GM12878 (cell line): ENCODE measurements at regions not wholly inside any gene's neighbourhood (a gene's known extent, or its start where the extent isn't known, plus 50 kb on each side); places are given as distances from the start of the nearest gene placed in this dataset.

Experiments
- ATAC-seq: fragments of 200-7000 bp; cut with Tn5 transposase; 3 replicates; pipeline ENCODE4 v1.9.1; 2020; ENCODE audit warnings: mild to moderate bottlenecking, moderate library complexity
- BruUV-seq: library from RNA; stranded (reverse); fragments of 400-500 nt; replicated peaks from 2 replicates; lab custom pipeline; 2021; lab: Mats Ljungman, UMichigan
- CTCF ChIA-PET: fragments of 300-600 bp; sonication (Branson Sonifier 250); formaldehyde crosslinking; extraction: SDS; loops from one replicate; lab custom pipeline; 2021; ENCODE audit warnings: inconsistent platforms; lab: Yijun Ruan, JAX
- POLR2A ChIA-PET: fragments of 350-600 bp; formaldehyde crosslinking; extraction: SDS; loops from one replicate; lab custom pipeline; 2021; ENCODE audit warnings: inconsistent platforms; lab: Charles Lee
- RAD21 ChIA-PET: fragments of 300-600 bp; sonication (Branson Sonifier 250); formaldehyde crosslinking; loops from one replicate; lab custom pipeline; 2023; ENCODE audit warnings: antibody characterized with exemption; ENCODE audit not compliant: unreplicated experiment; lab: Charles Lee
- SMC1A ChIA-PET: fragments of 300-600 bp; sonication (Branson Sonifier 250); formaldehyde crosslinking; loops from one replicate; lab custom pipeline; 2023; ENCODE audit not compliant: unreplicated experiment, uncharacterized antibody; lab: Charles Lee
- DNase-seq: peaks from one replicate; pipeline ENCODE4 v3.0.0-alpha.2; 2011; ENCODE audit warnings: low read depth, low spot score
- FAIRE-seq: peaks from 3 replicates; lab custom pipeline; 2011; peaks lifted over from hg19 to GRCh38; lab: Jason Lieb, UNC
- H2AFZ ChIP-seq: 2 replicates; pipeline ENCODE4 v1.6.0; 2011; ENCODE audit warnings: low read depth, low read length, control low read depth; ENCODE audit not compliant: control insufficient read depth
- H3K27ac ChIP-seq: 2 replicates; pipeline ENCODE4 v1.5.1; 2011; ENCODE audit warnings: control low read depth; ENCODE audit not compliant: control insufficient read depth, insufficient read depth
- H3K27me3 ChIP-seq, 2 experiments: replicated peaks in 1 of 2; 2 replicates each; pipeline versions ENCODE4 v1.6.0 to v1.6.1; 2011; ENCODE audit warnings: low read length in 1 of 2; ENCODE audit not compliant: control insufficient read depth in 2 of 2, insufficient read depth in 2 of 2
- H3K36me3 ChIP-seq, 2 experiments: 2 replicates each; pipeline ENCODE4 v1.5.1; 2011; ENCODE audit warnings: low read length in 1 of 2; ENCODE audit not compliant: control insufficient read depth in 2 of 2, insufficient read depth in 2 of 2
- H3K4me1 ChIP-seq: 2 replicates; pipeline ENCODE4 v1.6.1; 2011; ENCODE audit warnings: mild to moderate bottlenecking, low read length, moderate library complexity, mixed read lengths; ENCODE audit not compliant: control insufficient read depth, insufficient read depth
- H3K4me2 ChIP-seq: 2 replicates; pipeline ENCODE4 v1.6.0; 2011; ENCODE audit warnings: control low read depth; ENCODE audit not compliant: control insufficient read depth, insufficient read depth
- H3K4me3 ChIP-seq: fragments of 200-600 bp; sonication (generic); 2 replicates; pipeline ENCODE4 v1.5.1; 2016
- H3K79me2 ChIP-seq: 2 replicates; pipeline ENCODE4 v1.6.0; 2011; ENCODE audit warnings: low read length; ENCODE audit not compliant: control insufficient read depth, insufficient read depth
- H3K9ac ChIP-seq: 2 replicates; pipeline ENCODE4 v1.8.0; 2011; ENCODE audit warnings: low read length, control low read depth, mixed read lengths; ENCODE audit not compliant: control insufficient read depth, insufficient read depth
- H3K9me3 ChIP-seq: replicated peaks from 3 replicates; pipeline ENCODE4 v1.5.1; 2011; ENCODE audit warnings: mild to moderate bottlenecking, low read length; ENCODE audit not compliant: control insufficient read depth, insufficient read depth
- H4K20me1 ChIP-seq: 2 replicates; pipeline ENCODE4 v1.6.0; 2011; ENCODE audit not compliant: control insufficient read depth, insufficient read depth
- BHLHE40 ChIP-seq, 2 experiments: fragments of 450-650 bp in 1 of 2; IDR thresholded peaks; 2 replicates each; pipeline ENCODE4 v1.6.1; 2011 to 2017; ENCODE audit warnings: low read depth in 2 of 2, borderline replicate concordance in 1 of 2, improper control_type of control experiment in 1 of 2, low read length in 1 of 2, mild to moderate bottlenecking in 1 of 2
- LARP7 ChIP-seq: fragments of 450-650 bp; IDR thresholded peaks from 2 replicates; pipeline ENCODE4 v1.6.1; 2017; ENCODE audit warnings: mild to moderate bottlenecking
- MEF2B ChIP-seq: fragments of 450-650 bp; IDR thresholded peaks from 2 replicates; pipeline ENCODE4 v1.6.1; 2018; ENCODE audit warnings: mild to moderate bottlenecking, moderate library complexity; ENCODE audit not compliant: partially characterized antibody, poor library complexity, severe bottlenecking
- NR2C1 ChIP-seq: fragments of 450-650 bp; IDR thresholded peaks from 2 replicates; pipeline ENCODE4 v1.6.1; 2017; ENCODE audit warnings: antibody characterized with exemption, mild to moderate bottlenecking, moderate library complexity
- SMARCA5 ChIP-seq: fragments of 450-650 bp; IDR thresholded peaks from 2 replicates; pipeline ENCODE4 v1.6.1; 2017; ENCODE audit warnings: mild to moderate bottlenecking
- WGBS: methylation state at CpG from one replicate; pipeline ENCODE4 v1.1.6; 2016; ENCODE audit warnings: low lambda C conversion rate; ENCODE audit not compliant: insufficient replicate concordance, insufficient coverage; ENCODE audit errors: missing lambda C conversion rate; 5-methylcytosine and 5-hydroxymethylcytosine counted together
- in situ Hi-C: fragments of 300-500 bp; cut with MboI; formaldehyde crosslinking; loops from 9 replicates; pipeline ENCODE4 v1.14.3; 2018; ENCODE audit warnings: mixed read lengths
- intact Hi-C: fragments of 100-400 bp; cut with micrococcal nuclease; formaldehyde crosslinking; loops from one replicate; pipeline ENCODE4 v1.14.2; 2022; ENCODE audit not compliant: unreplicated experiment
- TF ChIP-seq, protein P1 (sequence below): fragments of 450-650 bp; IDR thresholded peaks from 2 replicates; pipeline ENCODE4 v1.6.1; 2016; ENCODE audit warnings: mild to moderate bottlenecking
- TF ChIP-seq, protein P2 (sequence below): IDR thresholded peaks from 2 replicates; pipeline ENCODE4 v1.6.1; 2011; ENCODE audit warnings: borderline replicate concordance, low read depth, mild to moderate bottlenecking, moderate library complexity, mixed read lengths, low read length; ENCODE audit not compliant: insufficient read depth; ENCODE audit errors: extremely low read length
- TF ChIP-seq, protein P3 (sequence below): fragments of 450-650 bp; IDR thresholded peaks from 2 replicates; pipeline ENCODE4 v1.6.1; 2017; ENCODE audit warnings: mild to moderate bottlenecking, moderate library complexity
- TF ChIP-seq, protein P4 (sequence below): IDR thresholded peaks from 2 replicates; pipeline ENCODE4 v1.6.1; 2011; ENCODE audit warnings: low read depth, mild to moderate bottlenecking, low read length, moderate library complexity, borderline replicate concordance; ENCODE audit errors: extremely low read depth

DNA sequence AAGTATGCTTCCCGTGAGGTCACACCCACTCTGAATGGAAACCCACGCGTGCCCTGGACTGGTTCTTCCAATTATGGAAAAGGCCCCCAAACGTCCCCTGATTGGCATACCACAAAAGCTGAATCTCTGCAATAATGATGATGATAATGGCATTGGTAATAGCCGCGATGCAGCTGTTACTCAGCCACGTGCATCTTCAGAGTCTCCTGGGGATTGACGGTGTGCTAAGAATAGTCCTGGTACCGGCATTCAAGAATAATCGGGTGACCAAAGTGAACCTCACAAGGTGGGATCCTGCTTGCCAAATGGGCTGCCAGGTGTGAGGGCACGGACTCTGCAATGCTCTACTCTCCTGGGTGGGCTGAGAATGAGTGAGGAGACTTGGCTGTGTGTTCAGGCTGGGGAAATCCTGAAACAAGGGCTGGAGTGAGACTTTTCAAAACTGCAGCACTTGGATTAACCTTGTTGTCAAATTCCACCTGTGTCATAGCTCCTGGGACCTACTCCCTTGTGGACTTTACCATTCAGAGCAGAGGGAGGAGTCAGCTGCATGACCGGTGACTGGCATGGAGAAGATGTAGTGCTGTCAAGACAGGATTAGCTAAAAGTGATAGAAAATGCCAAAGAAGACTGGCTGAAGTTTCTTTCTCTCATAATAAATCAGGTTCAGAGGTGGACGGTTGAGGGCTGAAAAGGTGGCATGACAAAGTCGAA, 615.4 kb downstream of the MID1IP1 start:
- in situ Hi-C loops, result no loop called here
- Histone ChIP-seq H4K20me1 (no peaks in the 10 kb centered on the region), H3K36me3 (no peaks in the 10 kb centered on the region), H3K27ac (no peak overlapping the region), H3K79me2 (no peaks in the 10 kb centered on the region), H3K4me1 (no peaks in the 10 kb centered on the region), H3K27me3 (no peaks in the 10 kb centered on the region), H3K9ac (no peak overlapping the region), H3K9me3 (no peaks in the 10 kb centered on the region; the same call in 2 of the 3 replicates), H3K4me2 (no peak overlapping the region), H3K4me3 (no peak overlapping the region), H2AFZ (no peak overlapping the region)
- 19% methylated on average over 14 of the region's 14 CpGs for WGBS
- RAD21 ChIA-PET, result no interaction called here
- intact Hi-C loops, result no loop called here
- no peak for FAIRE-seq
- CTCF ChIA-PET, result interaction anchor here (1.1 kb wide), 1 partner anchor 15 kb away, joined by 3 read pairs; no protein-coding TSS in a partner anchor
- POLR2A ChIA-PET, result no interaction called here
- TF ChIP-seq LARP7, result no peak
- TF ChIP-seq MEF2B, result peak; percentile 60
- peak; percentile 24 to 66; a peak in 2 of 4 replicates for TF ChIP-seq BHLHE40 (IDR thresholded peaks at IDR 0.05; ENCODE audit: borderline replicate concordance in 1 of 2, low read depth in 2 of 2, low read length in 1 of 2)
- SMC1A ChIA-PET, result no interaction called here
- no peak for DNase-seq
- ATAC-seq, result no peak
- BruUV-seq, result no TSS peak

DNA sequence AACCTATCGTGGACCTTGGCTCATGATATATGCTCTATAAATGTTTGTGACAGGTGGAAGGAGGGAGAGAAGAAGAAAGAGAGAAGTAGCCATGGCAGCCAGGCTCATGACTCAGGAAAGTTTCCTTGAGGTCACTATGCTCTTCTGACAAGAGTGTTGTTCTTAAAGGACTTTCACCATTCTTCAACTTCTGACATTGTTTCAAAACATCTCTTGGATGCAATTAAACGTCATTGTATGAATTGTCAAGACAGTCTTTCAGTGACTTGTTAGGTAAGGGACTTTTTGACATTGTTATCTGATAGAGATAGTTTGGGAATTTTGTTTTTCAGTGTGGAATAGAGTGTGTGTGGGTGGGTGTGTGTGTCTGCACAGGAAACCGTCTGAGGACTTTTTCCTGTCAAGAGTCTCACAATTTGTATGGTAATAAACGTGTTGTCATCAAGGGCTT, 617.0 kb downstream of the MID1IP1 start:
- RAD21 ChIA-PET, result no interaction called here
- 0% methylated on average over 4 of the region's 4 CpGs for WGBS
- in situ Hi-C loops, result no loop called here
- Histone ChIP-seq H3K27ac (no peak overlapping the region), H3K27me3 (no peaks in the 10 kb centered on the region), H3K4me1 (no peaks in the 10 kb centered on the region), H3K9ac (no peak overlapping the region), H3K79me2 (no peaks in the 10 kb centered on the region), H3K4me3 (no peak overlapping the region), H2AFZ (no peak overlapping the region), H3K9me3 (no peaks in the 10 kb centered on the region; the same call in 2 of the 3 replicates), H4K20me1 (no peaks in the 10 kb centered on the region), H3K36me3 (no peaks in the 10 kb centered on the region), H3K4me2 (no peak overlapping the region)
- BruUV-seq, result no TSS peak
- TF ChIP-seq, protein P1, sequence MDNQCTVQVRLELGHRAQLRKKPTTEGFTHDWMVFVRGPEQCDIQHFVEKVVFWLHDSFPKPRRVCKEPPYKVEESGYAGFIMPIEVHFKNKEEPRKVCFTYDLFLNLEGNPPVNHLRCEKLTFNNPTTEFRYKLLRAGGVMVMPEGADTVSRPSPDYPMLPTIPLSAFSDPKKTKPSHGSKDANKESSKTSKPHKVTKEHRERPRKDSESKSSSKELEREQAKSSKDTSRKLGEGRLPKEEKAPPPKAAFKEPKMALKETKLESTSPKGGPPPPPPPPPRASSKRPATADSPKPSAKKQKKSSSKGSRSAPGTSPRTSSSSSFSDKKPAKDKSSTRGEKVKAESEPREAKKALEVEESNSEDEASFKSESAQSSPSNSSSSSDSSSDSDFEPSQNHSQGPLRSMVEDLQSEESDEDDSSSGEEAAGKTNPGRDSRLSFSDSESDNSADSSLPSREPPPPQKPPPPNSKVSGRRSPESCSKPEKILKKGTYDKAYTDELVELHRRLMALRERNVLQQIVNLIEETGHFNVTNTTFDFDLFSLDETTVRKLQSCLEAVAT, result no peak
- TF ChIP-seq SMARCA5, result no peak
- TF ChIP-seq, protein P2, sequence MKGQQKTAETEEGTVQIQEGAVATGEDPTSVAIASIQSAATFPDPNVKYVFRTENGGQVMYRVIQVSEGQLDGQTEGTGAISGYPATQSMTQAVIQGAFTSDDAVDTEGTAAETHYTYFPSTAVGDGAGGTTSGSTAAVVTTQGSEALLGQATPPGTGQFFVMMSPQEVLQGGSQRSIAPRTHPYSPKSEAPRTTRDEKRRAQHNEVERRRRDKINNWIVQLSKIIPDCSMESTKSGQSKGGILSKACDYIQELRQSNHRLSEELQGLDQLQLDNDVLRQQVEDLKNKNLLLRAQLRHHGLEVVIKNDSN, result no peak
- TF ChIP-seq, protein P3, sequence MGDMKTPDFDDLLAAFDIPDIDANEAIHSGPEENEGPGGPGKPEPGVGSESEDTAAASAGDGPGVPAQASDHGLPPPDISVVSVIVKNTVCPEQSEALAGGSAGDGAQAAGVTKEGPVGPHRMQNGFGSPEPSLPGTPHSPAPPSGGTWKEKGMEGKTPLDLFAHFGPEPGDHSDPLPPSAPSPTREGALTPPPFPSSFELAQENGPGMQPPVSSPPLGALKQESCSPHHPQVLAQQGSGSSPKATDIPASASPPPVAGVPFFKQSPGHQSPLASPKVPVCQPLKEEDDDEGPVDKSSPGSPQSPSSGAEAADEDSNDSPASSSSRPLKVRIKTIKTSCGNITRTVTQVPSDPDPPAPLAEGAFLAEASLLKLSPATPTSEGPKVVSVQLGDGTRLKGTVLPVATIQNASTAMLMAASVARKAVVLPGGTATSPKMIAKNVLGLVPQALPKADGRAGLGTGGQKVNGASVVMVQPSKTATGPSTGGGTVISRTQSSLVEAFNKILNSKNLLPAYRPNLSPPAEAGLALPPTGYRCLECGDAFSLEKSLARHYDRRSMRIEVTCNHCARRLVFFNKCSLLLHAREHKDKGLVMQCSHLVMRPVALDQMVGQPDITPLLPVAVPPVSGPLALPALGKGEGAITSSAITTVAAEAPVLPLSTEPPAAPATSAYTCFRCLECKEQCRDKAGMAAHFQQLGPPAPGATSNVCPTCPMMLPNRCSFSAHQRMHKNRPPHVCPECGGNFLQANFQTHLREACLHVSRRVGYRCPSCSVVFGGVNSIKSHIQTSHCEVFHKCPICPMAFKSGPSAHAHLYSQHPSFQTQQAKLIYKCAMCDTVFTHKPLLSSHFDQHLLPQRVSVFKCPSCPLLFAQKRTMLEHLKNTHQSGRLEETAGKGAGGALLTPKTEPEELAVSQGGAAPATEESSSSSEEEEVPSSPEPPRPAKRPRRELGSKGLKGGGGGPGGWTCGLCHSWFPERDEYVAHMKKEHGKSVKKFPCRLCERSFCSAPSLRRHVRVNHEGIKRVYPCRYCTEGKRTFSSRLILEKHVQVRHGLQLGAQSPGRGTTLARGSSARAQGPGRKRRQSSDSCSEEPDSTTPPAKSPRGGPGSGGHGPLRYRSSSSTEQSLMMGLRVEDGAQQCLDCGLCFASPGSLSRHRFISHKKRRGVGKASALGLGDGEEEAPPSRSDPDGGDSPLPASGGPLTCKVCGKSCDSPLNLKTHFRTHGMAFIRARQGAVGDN, result no peak
- TF ChIP-seq NR2C1, result no peak
- TF ChIP-seq, protein P4, sequence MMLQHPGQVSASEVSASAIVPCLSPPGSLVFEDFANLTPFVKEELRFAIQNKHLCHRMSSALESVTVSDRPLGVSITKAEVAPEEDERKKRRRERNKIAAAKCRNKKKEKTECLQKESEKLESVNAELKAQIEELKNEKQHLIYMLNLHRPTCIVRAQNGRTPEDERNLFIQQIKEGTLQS, result no peak
- no peak for DNase-seq
- CTCF ChIA-PET, result no interaction called here
- POLR2A ChIA-PET, result no interaction called here
- SMC1A ChIA-PET, result no interaction called here
- FAIRE-seq, result no peak
- no peak for ATAC-seq
- intact Hi-C loops, result no loop called here
